LNCaP clone FGC (cell line): ENCODE measurements at regions not wholly inside any gene's neighbourhood (a gene's known extent, or its start where the extent isn't known, plus 50 kb on each side); places are given as distances from the start of the nearest gene placed in this dataset.

Experiments
- DNase-seq: peaks from one replicate; pipeline ENCODE4 v3.0.0-alpha.2; 2011; ENCODE audit warnings: low read depth
- H3K4me3 ChIP-seq: 2 replicates; pipeline ENCODE4 v1.5.1; 2011; ENCODE audit warnings: mild to moderate bottlenecking, low read depth, low read length, control low read depth
- CTCF ChIP-seq: IDR thresholded peaks from 2 replicates; pipeline ENCODE4 v1.5.1; 2012; ENCODE audit warnings: mild to moderate bottlenecking; ENCODE audit not compliant: control insufficient read depth, insufficient read depth; ENCODE audit errors: extremely low read depth

- no peak for TF ChIP-seq CTCF
- DNase-seq: no peak
- H3K4me3 ChIP-seq: no peak overlapping the region
Observed at GRCh38 chr1:217193151-217193550, 437.7 kb downstream of the GPATCH2 start.

- H3K4me3 ChIP-seq: no peak overlapping the region
- no peak for DNase-seq
- TF ChIP-seq CTCF: no peak
Observed at GRCh38 chr1:217191441-217191840, 439.4 kb downstream of the GPATCH2 start.

DNA sequence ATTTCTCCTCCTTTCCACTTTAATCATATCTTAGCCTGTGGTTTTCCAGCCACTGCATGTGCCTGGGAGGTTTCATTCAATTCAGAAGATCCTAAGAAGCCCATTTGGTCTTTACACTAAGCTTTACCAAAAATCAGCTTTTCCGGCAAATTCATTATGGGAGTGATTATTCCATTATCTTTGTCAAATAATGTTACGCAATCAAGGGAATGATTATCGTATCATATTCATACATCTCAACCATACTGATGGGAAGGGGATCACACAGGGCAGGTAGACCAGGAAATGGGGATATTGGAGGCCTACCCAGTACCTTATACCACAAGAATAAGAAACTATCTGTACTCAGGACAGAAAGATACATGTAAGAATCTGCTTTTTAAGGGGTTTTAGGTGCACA lies 440.5 kb downstream of the GPATCH2 start:
- no peak overlapping the region for H3K4me3 ChIP-seq
- no peak for DNase-seq
- TF ChIP-seq CTCF: no peak

- H3K4me3 ChIP-seq: no peak overlapping the region
- DNase-seq: no peak
- TF ChIP-seq CTCF: no peak
Observed at GRCh38 chr1:217189362-217189761, 441.5 kb downstream of the GPATCH2 start.

DNA sequence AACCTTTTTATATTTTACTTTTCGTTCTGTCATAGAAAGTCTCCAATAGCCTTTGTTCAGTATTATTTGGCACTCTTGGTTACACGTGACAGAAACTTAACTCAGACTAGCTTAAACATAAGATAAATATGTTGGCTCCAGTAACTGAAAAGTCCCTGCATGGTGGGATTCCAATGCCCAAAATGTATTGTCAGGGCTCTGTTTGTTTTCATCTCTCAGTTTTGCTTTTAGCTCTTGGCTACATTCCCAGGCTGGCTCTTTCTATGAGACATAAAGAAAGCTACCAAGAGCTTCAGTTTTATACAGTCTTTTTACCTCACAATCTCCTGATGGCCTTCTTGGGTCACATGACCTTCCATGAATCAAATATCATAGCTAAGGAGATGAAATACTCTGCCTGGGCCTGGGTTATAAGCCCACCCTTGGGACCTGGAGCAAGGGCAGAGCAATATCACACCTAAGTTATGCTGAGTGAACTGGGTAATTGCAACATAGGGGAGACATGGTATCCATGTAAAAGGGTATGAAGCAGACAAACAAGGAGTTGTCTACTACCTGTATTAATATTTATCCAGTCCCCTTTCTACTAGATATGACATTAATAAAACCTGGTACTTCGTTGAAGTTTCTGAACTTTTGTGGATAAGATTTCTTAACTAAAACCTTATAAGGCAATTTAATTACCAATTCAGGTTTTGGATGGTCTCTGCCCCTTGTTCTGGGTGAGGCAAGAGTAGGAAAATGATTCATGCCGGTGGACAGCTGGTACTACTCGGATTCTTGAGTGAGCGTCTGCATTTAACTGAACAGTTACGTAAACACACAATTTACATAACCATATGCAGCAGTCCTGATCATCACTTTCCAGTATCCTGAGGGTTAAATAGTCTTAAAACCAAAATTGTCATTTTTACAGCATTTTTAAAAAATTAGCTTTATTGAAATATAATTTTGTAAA lies 442.3 kb downstream of the GPATCH2 start:
- no peak overlapping the region for H3K4me3 ChIP-seq
- no peak for DNase-seq
- no peak for TF ChIP-seq CTCF

DNA sequence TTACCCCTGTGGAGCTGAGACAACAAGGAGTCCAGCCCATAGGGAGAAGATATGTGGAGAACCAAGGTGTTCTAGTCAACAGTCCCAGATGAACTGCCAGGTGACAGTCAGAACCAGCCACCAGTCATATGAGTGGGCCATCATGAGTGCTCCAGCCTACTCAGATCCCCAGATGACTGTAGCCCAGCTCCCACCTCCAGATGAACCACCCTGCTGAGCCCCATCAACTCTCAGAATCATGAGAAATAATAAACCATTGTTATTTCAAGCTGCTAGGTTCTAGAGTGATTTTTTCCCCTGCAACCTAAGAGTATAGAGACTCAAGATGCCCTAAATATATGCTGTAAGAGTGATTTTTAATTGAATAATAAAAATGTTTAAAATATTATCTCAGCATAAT lies 444.2 kb downstream of the GPATCH2 start:
- DNase-seq: no peak
- TF ChIP-seq CTCF: no peak
- no peak overlapping the region for H3K4me3 ChIP-seq

DNA sequence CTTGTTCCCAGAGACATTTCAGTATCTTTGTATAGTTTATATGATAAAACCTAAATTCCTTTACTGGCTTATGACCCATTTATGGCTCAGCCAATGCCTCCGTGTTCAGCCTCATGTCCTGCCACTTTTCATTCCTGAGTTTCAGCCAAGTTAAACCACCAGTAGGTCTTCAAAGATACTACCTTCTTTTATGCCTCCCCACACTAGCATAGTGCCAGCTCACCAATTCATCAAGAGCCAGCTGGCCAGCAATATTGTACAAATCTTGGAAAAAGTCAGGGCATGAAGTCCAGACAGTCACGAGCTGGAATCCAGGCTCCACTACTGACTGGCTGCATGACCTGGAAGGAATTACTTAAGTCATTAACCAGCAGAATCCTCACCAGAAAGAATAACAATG lies 446.0 kb downstream of the GPATCH2 start:
- no peak for DNase-seq
- no peak overlapping the region for H3K4me3 ChIP-seq
- TF ChIP-seq CTCF: no peak
